HPDE6-E6E7 (cell line): ENCODE measurements at regions not wholly inside any gene's neighbourhood (a gene's known extent, or its start where the extent isn't known, plus 50 kb on each side); places are given as distances from the start of the nearest gene placed in this dataset.
"Not testable (repeated sequence)": the region's sequence is repeated elsewhere in the genome, so short reads cannot be mapped to it uniquely, and the experiment has no call there.

Experiments
- DNase-seq: peaks from one replicate; pipeline ENCODE4 v3.0.0; 2011; ENCODE audit warnings: missing footprints; ENCODE audit errors: extremely low spot score

DNA sequence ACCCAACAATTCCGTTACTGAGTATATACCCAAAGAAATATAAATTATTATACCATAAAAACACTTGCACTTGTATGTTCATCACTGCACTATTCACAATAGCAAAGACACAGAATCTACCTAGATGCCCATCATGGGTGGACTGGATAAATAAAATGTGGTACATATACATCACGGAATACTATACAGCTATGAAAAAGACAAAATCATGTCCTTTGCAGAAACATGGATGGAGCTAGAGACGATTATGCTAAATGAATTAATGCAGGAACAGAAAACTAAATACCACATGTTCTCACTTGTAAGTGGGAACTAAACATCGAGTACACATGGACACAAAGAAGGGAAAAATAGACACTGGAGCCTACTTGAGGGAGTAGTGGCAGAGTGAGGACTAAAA, 185.3 kb downstream of the PYDC2 start:
- no peak for DNase-seq

- DNase-seq = no peak
Measured at GRCh38 chr3:191648787-191649186, 187.8 kb downstream of the PYDC2 start.

DNA sequence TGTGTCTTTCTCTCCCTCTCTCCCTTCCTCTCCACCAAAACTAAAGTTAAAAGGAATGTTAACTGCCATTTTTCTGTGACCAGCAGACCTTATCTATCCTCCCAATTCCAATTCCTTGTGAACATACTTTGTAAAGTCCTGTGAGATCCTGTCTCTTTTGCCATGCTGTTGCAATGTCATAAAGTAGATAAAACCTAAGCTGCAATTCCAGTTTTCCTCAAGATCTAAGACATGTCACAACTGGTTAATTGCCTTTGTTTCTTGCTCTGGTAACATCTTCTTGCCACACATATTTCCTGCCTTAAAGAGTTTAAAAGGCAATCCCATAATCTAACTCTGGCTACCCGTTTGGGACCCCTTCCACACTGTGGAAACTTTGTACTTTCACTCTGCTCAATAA, 188.7 kb downstream of the PYDC2 start:
- DNase-seq = no peak

- DNase-seq = not testable (repeated sequence)
Measured at GRCh38 chr3:191658781-191659419, 197.9 kb downstream of the PYDC2 start.

- not testable (repeated sequence) for DNase-seq
Measured at GRCh38 chr3:191662150-191662549, 201.2 kb downstream of the PYDC2 start.

GRCh38 chr3:191680989-191681597, 220.1 kb downstream of the PYDC2 start:
- no peak for DNase-seq

- no peak for DNase-seq
Measured at GRCh38 chr3:191682961-191683360, 222.0 kb downstream of the PYDC2 start.

DNA sequence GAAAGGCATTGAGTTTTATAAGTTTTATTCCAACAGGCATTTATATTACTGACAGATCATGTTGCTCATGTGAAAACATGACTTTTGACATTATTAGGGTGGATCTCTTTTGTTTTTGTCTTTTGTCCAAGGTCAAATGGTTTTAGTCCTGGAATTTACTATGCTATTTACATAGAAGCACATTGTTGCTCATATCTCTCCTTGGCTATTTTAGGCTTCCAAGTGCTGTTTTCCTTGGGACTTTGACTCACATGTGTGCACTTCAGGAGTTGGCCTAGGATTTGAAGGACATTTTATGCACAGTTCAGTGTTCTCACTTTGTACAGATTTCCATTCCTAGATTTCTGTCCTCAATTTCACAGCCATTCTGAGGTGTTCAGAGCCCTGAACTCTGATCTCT, 225.7 kb downstream of the PYDC2 start:
- DNase-seq = no peak

DNA sequence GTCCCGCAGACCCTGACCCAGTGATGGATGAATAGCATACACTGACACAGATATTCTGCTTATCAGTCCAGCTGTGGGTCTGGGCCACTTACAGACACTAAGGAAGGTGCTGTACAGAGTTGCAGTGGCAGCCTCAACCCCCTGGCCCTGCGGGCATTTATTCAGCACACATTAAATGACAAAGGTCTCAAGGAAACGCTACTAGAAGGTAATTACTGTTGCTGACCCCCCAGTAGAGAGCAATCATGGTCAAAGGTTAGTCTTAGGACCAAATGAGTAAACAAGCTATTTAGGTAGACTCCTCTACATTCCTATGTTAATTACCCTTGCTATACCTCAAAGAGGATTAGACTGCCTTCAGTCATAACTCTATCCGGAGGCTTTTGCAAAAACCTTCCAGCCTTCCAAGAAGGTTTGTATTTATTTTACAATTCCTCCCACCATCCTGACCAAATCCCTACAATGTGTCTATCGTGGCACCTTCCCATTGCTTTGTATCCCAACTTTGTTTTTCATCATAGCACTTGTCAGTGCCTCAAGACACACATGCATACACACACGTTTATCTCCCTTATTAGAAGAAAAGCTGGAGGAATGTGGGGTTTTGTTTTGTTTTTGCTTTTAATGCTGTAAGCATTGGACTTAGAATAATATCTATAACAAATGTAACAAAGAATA, 227.9 kb downstream of the PYDC2 start:
- DNase-seq = no peak

GRCh38 chr3:191691184-191691583, 230.2 kb downstream of the PYDC2 start:
- not testable (repeated sequence) for DNase-seq

- DNase-seq = no peak
Measured at GRCh38 chr3:191695131-191695814, 234.3 kb downstream of the PYDC2 start.

DNA sequence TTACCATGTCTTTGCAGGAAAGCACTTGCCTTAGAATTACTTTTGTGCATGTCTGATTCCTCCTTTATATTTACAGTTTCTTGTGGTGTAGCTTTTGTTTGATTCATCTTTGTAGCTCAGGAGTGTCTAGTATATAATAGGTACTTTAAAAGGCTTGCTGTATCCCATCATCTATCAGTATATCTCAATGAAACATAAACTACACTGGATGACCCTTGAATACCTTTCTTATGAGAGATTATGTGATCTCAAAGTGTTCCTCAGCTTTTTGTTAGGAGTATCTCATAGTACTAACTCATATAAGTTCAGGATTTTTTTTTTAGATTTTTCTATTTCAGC, 234.8 kb downstream of the PYDC2 start:
- DNase-seq = no peak

GRCh38 chr3:191696348-191696747, 235.4 kb downstream of the PYDC2 start:
- DNase-seq = no peak

DNA sequence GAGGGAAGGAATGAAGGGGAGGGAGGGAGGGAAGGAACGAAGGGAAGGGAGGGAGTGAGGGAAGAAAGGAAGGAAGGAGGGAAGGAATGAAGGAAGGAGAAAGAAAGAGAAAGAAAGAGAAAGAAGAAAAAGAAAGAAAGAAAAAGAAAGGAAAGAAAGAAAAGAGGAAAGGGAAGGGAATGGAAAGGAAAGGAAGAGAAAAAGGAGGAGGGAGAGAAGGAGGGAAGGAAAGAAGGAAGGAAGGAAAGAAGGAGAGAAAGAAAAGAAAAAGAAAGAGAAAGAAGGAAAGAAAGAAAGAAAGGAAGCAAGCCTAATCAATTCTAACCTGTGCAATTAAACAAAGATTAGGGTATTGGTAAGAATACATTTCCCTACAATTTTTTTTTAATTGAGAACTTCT, 238.6 kb downstream of the PYDC2 start:
- DNase-seq = no peak

GRCh38 chr3:191702121-191702520, 241.2 kb downstream of the PYDC2 start:
- DNase-seq = no peak

GRCh38 chr3:191707817-191708216, 246.9 kb downstream of the PYDC2 start:
- no peak for DNase-seq

DNA sequence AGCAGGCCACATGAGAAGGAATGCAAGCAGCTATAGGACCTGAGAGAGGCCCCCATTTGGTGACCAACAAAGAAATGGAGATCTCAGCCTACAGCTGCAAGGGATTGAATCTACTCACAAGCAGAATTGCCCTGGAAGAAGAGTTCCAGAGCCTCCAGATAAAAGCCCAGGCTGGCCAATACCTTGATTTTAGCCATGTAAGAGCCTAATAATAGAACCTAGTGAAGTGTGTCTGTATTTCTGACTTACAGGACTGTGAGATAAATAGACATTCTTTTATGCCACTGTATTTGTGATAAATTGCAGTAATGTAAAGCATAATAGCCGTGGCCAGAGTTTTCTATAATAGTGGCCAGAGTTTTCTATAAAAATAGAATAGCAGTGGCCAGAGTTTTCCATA, 254.6 kb downstream of the PYDC2 start:
- no peak for DNase-seq

GRCh38 chr3:191721390-191721861, 260.5 kb downstream of the PYDC2 start:
- no peak for DNase-seq

GRCh38 chr3:191721990-191722389, 261.0 kb downstream of the PYDC2 start:
- peak; percentile 32 for DNase-seq

- no peak for DNase-seq
Measured at GRCh38 chr3:191727338-191727737, 266.4 kb downstream of the PYDC2 start.

DNA sequence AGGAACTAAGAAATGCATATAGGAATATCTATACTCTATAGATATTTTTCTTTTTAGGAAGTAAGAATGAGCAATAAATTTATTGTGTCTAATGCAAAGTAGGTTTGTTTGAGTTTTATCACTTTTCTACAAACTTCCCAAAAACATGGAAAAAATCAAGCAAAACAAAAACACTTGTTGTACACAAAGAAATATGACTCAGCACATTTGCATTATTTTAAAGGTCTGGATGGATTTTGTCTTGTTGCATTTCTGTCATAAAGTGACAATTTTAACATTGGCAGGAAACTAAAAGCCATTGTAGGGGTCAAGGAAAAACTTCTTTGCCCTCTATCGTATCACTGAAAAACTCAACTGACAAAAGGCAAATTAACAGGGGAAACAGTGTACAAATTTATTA, 267.2 kb downstream of the PYDC2 start:
- no peak for DNase-seq

DNA sequence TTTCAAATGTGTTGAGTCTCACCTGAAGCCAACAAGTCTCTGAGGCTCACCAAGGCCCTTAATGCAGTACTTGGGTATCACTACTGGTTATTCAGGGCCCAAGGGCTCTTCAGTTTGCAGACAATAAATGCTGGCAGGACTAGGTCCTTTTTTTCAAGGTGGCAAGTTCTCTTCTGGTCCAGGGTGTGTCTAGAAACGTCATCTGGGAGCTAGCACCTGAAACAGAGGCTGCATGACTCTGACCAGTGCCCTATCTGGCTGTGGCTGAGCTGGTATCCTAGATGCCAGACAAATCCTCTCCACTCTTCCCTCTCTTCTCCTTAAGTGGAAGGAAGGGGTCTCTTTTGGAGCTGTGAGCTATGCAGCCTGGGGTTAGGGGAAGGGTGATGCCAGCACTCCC, 276.8 kb downstream of the PYDC2 start:
- no peak for DNase-seq

DNA sequence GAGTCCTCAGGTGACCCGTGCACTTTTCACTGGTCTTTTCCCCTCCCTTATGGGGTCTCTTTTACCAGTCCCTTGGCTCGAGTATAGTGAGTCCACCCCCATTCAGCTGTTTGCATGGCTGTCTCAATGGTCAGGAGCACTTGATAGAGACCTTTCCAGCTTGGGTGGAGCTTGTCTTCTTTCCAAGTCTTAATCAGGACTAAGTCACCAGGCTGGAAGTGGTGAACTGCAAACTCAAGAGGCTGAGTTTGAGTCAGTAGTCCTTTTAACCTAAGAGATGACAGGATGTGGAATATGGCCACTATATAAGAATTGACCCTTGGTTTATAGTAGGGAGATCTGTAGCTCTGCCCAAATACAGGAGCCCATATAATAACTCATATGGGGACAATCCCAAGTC, 279.7 kb downstream of the PYDC2 start:
- no peak for DNase-seq
